Right renal cortex interstitium (tissue), 3 donors: ENCODE measurements at regions not wholly inside any gene's neighbourhood (a gene's known extent, or its start where the extent isn't known, plus 50 kb on each side); places are given as distances from the start of the nearest gene placed in this dataset.

Experiments used
- DNase-seq, 3 donors: peaks; one replicate each; pipeline ENCODE4 v3.0.0-alpha.2; 2013; ENCODE audit warnings: low read depth in 3 of 3, low spot score in 2 of 3

DNA sequence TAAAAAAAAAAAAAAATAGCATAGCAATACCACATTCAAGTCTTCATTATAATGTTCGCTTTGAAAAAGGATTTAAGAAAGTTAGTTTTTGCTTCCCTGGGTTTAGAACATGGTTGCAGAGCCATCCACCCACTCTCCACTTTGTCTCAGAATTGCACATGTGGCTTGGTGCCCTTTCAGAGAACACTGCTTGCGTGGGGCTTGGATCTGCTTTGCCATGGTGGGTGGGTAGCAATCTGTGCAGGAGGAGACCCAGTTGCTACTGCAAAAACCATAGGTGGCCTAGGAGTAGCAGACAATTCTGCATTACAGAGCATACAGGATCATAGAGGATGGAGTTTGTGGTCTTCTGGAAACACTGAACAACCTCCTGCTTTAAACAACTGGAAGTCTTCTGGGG, 421.4 kb upstream of the CELF2 start:
- DNase-seq = no peak

DNA sequence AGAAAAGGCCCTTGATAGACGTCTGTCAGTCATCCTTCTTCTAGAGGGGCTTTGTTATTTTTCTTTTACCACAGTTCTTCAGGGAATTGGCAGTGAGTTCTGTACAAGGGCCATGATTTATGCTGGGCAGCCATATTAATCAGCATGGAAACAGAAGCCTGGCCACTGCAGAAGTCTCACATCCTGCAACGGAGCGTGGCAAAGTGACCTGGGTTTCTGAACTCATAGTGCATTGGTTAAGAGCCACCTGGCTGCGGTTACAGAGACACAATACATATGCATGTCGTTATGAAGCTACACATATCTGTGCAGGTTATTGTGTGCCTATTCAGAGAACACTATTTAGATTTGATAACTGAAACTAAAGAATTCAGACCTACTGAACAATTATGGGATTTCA, 419.4 kb upstream of the CELF2 start:
- DNase-seq = no peak

GRCh38 chr10:10600004-10600403, 417.7 kb upstream of the CELF2 start:
- no peak for DNase-seq

- no peak for DNase-seq
These were observed 412.1 kb upstream of the CELF2 start for GRCh38 chr10:10605551-10606081.

DNA sequence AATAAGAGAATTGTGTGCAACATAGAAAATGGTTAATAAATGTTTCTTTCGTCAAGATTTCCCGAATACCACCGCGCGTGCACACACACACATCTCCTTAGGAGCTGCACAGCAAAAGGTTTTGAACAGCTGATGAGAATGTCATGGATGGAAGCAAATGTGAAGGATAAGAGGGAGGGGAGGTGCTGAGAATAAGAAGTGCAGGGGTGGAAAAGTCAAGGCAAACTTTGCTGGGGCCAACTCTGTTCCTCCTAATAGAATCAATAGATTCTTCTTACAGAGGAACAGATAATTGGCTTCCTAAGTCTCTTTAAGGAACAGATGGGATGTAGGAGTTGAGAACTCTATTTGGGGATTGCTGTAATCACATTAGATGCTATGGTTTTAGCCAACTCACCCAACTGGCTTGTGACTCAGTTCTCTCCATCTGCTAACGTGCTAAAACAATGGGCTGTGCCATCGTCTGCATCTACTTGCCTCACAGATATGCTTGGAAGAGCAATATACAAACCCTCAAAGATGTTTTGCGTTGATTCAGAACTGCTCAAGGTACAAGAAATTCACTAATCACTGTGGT, 408.2 kb upstream of the CELF2 start:
- no peak for DNase-seq

DNA sequence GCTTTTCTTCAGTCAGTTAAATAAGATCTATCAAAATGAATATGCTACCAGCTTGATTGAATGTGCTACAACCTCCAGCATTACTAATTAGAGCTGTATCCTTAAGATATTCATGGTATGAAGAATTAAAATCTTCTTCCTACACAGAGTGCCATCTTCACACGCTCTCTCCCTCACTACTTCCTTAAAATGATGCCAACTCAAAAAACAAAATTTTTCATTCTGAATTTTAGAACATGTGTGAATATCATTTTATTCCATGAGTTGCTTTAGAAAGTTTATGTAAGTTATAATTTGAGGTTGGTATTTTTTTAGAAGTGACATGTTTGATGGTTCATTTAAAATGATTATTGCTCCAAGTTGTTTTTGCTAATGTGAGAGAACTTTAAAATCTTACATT, 407.5 kb upstream of the CELF2 start:
- no peak for DNase-seq

DNA sequence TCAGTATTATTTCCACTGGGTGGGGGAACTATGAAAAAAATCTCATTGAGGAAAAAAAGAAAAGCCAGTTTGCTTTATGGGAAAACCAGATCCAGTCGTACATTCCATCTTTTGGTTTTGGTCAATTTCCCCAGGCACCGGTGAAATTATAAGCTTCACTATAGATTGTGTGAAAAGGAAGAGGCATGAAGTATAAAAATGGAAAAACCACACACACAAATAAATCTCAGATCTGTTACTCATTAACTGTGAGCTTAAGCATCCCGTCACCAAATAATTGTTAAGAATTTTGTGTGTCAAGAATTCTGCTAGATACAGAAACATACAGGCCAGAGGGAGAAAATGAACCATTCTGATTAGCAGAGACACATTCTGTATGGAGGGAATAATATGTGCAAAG, 405.5 kb upstream of the CELF2 start:
- no peak for DNase-seq

DNA sequence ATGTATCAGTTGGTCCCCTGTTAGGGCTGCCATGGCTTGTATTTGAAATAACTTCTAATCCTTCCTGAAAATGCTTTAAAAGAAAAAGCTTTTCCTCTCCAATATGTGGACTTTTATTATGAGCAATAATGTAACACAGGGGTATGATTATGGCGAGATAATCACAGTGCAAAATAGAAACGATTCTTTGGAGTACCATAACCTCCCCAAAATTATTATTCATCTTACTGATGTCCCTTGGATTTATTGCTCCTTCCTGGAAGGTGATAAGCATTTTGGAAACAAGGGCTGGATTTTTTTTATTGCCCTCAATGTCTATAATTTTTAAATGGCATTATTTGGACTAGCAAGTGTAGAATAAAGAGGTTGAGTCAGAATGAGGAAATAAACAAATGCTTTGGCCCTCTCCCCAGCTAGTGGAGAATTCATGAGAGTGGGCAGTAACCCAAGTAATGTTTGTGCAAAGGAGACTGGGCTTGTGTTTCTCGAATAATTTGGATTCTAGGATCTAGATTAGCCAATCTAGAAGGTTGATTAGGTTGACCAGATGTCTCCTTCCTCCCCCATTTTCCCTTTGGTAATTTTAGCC, 403.9 kb upstream of the CELF2 start:
- DNase-seq = no peak

GRCh38 chr10:10617686-10618085, 400.0 kb upstream of the CELF2 start:
- DNase-seq = no peak

DNA sequence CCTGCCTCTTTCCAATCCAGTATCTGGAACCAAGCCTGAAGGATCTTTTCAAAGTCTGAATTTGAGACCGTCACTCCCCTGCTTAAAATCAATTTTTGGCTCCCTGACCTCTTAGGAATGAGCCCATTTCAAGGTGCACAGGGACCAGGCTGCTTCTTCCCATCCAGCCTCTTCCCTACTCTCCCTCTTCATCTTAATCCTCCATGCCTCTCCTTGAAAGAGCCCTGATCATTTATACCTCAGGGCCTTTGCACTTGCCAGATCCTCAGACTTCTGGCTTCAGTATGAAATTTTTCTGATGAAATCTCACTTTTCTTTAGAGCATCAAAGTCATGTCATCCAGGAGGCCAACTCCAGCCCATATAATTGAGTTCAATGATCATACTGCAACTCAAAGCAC, 399.5 kb upstream of the CELF2 start:
- DNase-seq = no peak

- DNase-seq = no peak
These were observed 393.6 kb upstream of the CELF2 start for GRCh38 chr10:10623958-10624566.

GRCh38 chr10:10624567-10624962, 393.1 kb upstream of the CELF2 start:
- DNase-seq = no peak

DNA sequence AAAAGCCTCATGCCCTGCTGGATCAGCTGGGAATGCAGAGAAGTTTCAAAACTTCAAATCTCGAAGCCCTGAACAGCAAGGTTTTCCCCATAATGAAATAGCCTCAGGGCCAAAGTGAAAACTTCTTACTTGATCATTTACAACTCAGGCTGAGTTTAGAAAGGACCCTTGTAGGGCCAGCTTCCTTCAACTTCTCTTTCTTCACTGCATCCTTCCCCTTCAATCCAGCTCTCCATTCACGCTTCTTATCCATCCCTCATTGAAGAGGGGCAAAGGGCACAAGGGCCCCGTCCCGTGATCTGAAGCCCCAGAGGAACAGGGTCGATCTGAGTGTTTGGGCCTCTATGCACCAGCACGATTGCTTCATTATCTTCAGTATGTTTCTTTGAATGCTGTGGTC, 392.2 kb upstream of the CELF2 start:
- DNase-seq = no peak

- DNase-seq = no peak
These were observed 390.9 kb upstream of the CELF2 start for GRCh38 chr10:10626734-10627133.

DNA sequence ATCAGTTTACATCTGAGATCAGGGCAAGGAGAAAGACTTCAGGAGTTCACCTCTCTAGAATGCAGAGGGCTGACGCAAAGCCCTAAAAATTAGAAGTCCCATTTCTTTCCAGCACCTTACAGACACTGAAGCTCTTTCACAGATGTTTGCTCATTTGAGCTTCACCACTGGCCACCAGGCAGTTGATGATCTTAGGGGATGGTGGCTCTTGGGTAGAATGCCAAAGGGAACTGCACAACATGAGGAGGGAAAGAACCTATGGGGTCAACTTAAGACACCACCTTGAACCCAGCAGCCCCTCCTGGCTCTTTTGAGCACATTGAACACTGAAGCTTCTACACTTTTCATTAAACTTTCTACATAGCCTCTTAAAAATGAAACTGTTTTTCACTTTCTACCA, 390.3 kb upstream of the CELF2 start:
- DNase-seq = no peak

- DNase-seq = no peak
These were observed 388.2 kb upstream of the CELF2 start for GRCh38 chr10:10629512-10629911.

GRCh38 chr10:10630281-10630680, 387.4 kb upstream of the CELF2 start:
- no peak for DNase-seq

- DNase-seq = no peak
These were observed 386.9 kb upstream of the CELF2 start for GRCh38 chr10:10630782-10631181.

- no peak for DNase-seq
These were observed 375.5 kb upstream of the CELF2 start for GRCh38 chr10:10642189-10642588.

DNA sequence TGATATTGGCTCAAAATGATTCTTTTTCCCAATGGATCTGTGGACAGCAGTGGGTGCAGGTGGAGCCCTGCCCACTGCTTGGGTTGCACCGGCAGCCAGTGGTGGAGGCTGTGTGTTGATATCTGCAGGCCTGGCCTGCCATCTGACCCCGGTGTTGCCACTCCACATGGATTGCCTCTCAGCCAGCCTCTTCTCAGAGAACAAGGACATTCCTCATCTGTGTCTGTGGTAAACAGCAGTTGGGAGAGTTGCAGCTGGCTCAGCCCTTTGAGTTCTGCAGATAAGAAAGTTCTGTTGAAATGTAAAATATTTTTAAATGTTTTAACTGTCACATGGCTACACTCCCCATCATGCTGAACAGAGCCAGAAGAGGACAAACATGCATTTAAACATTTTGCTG, 374.9 kb upstream of the CELF2 start:
- no peak for DNase-seq

GRCh38 chr10:10644008-10644646, 373.5 kb upstream of the CELF2 start:
- DNase-seq = no peak
